DND-41 (cell line): ENCODE measurements at regions not wholly inside any gene's neighbourhood (a gene's known extent, or its start where the extent isn't known, plus 50 kb on each side); places are given as distances from the start of the nearest gene placed in this dataset.

ENCODE experiments used
- ATAC-seq: fragments of 200-7000 bp; cut with Tn5 transposase; 3 replicates; pipeline ENCODE4 v1.9.1; 2021; ENCODE audit warnings: low read depth; ENCODE audit not compliant: insufficient read depth
- DNase-seq: peaks from one replicate; pipeline ENCODE4 v3.0.0-alpha.2; 2020
- H2AFZ ChIP-seq: 2 replicates; pipeline ENCODE4 v1.6.0; 2012; ENCODE audit warnings: low read depth, low read length
- H3K27ac ChIP-seq: 2 replicates; pipeline ENCODE4 v1.5.1; 2012; ENCODE audit warnings: low read length, inconsistent platforms
- H3K27me3 ChIP-seq: fragments of 200-600 bp; sonication (generic); 2 replicates; pipeline ENCODE4 v1.6.0; 2012; ENCODE audit warnings: low read length, mild to moderate bottlenecking, inconsistent platforms; ENCODE audit not compliant: insufficient read depth, poor library complexity
- H3K36me3 ChIP-seq: 2 replicates; pipeline ENCODE4 v1.5.1; 2012; ENCODE audit warnings: low read length, inconsistent platforms; ENCODE audit not compliant: insufficient read depth
- H3K4me1 ChIP-seq: 2 replicates; pipeline ENCODE4 v1.5.1; 2012; ENCODE audit warnings: mild to moderate bottlenecking, low read length; ENCODE audit not compliant: insufficient read depth
- H3K4me2 ChIP-seq: 2 replicates; pipeline ENCODE4 v1.6.0; 2012; ENCODE audit warnings: mild to moderate bottlenecking, moderate library complexity, low read length, inconsistent platforms; ENCODE audit not compliant: insufficient read depth
- H3K4me3 ChIP-seq, 2 experiments: fragments of 200-600 bp in 1 of 2; shearing (Covaris generic) in 1 of 2; 2 replicates each; pipeline ENCODE4 v1.5.1; 2012 to 2016; ENCODE audit warnings: inconsistent platforms in 2 of 2, low read length in 2 of 2, mild to moderate bottlenecking in 2 of 2, low read depth in 1 of 2, moderate library complexity in 1 of 2
- H3K79me2 ChIP-seq: 2 replicates; pipeline ENCODE4 v1.6.0; 2012; ENCODE audit warnings: low read length, inconsistent platforms; ENCODE audit not compliant: insufficient read depth
- H3K9ac ChIP-seq: 2 replicates; pipeline ENCODE4 v1.6.0; 2012; ENCODE audit warnings: low read depth, mild to moderate bottlenecking, inconsistent platforms, low read length, moderate library complexity
- H3K9me3 ChIP-seq: 2 replicates; pipeline ENCODE4 v1.5.1; 2012; ENCODE audit warnings: low read length, moderate library complexity, mild to moderate bottlenecking, inconsistent platforms; ENCODE audit not compliant: insufficient read depth, severe bottlenecking
- H4K20me1 ChIP-seq: 2 replicates; pipeline ENCODE4 v1.6.0; 2012; ENCODE audit warnings: low read length; ENCODE audit not compliant: insufficient read depth
- EZH2 ChIP-seq: IDR thresholded peaks from 3 replicates; pipeline ENCODE4 v1.6.1; 2012; ENCODE audit warnings: borderline replicate concordance, low read depth, mild to moderate bottlenecking, moderate library complexity, low read length, inconsistent platforms; ENCODE audit not compliant: severe bottlenecking
- TF ChIP-seq, protein P1 (sequence below): IDR thresholded peaks from 2 replicates; pipeline ENCODE4 v1.5.1; 2012; ENCODE audit warnings: borderline replicate concordance, low read length, moderate library complexity, mild to moderate bottlenecking; ENCODE audit not compliant: poor library complexity, severe bottlenecking; ENCODE audit errors: extremely low read depth

DNA sequence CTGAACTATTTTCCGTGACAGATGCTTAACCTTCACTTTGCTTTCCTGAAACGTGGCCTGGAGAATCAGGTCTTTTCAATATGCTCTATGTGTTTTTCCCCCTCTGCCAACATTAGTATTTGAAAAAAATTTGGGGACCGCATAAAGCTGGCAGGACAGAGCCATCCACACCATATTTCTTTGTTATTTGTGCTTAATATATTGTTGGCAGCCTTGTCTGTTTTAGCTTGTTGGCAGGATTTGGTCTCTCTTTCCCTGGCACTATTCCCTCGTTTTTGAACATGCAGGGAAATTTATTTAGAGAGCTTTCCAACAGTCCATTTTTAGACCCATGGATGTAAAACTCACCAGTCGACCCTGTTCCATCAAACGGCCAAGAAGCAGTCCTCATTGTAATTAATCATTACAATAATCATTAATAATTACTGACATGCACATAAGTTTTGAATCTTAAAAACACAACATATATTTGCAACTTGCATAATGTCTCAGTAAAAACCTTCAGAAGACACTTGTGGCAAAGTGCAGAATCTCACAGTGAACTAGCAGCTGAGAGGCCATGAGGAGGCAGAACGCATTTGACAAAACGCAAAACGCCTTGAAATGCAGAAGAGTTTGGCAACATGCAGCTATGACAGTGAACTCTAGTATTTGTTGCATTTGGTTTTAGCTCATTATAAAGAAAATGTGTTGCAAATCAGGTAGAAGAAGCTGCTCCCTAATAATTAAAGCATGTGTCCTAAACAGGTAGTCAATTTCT is 514.2 kb downstream of the C6orf118 start:
- H3K4me2 ChIP-seq: no peak overlapping the region
- H3K4me3 ChIP-seq: no peak overlapping the region
- DNase-seq (no peak), ATAC-seq (no peak)
- no peak overlapping the region for H2AFZ ChIP-seq
- H3K27ac ChIP-seq: no peak overlapping the region
- no peaks in the 10 kb centered on the region for H3K27me3 ChIP-seq
- no peak overlapping the region for H3K9ac ChIP-seq
- no peaks in the 10 kb centered on the region for H3K4me1 ChIP-seq
- no peaks in the 10 kb centered on the region for H4K20me1 ChIP-seq
- TF ChIP-seq EZH2: no peak
- TF ChIP-seq, protein P1, sequence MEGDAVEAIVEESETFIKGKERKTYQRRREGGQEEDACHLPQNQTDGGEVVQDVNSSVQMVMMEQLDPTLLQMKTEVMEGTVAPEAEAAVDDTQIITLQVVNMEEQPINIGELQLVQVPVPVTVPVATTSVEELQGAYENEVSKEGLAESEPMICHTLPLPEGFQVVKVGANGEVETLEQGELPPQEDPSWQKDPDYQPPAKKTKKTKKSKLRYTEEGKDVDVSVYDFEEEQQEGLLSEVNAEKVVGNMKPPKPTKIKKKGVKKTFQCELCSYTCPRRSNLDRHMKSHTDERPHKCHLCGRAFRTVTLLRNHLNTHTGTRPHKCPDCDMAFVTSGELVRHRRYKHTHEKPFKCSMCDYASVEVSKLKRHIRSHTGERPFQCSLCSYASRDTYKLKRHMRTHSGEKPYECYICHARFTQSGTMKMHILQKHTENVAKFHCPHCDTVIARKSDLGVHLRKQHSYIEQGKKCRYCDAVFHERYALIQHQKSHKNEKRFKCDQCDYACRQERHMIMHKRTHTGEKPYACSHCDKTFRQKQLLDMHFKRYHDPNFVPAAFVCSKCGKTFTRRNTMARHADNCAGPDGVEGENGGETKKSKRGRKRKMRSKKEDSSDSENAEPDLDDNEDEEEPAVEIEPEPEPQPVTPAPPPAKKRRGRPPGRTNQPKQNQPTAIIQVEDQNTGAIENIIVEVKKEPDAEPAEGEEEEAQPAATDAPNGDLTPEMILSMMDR: no peak
- H3K9me3 ChIP-seq: no peaks in the 10 kb centered on the region
- H3K79me2 ChIP-seq: no peaks in the 10 kb centered on the region
- H3K36me3 ChIP-seq: no peaks in the 10 kb centered on the region

DNA sequence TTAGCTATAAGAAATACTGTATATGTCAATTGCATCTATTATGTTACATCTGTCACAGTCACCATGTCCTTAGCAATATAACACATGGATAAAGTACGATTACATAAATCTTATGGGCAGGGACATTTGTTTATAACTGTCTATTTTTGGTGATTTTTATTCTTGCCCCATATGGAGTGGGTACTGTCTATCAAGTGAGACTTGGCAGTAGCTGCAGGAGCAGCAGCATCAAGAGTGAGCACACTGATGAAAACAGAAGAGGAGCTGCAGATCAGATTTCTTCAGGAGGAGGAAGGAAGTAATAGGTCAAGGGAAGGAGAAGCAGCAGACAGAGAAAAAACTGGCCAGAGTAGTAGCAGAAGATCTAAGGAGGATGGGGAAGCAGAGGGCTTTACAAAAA is 516.7 kb downstream of the C6orf118 start:
- no peaks in the 10 kb centered on the region for H3K79me2 ChIP-seq
- DNase-seq: no peak
- no peak for ATAC-seq
- H2AFZ ChIP-seq: no peak overlapping the region
- no peaks in the 10 kb centered on the region for H3K9me3 ChIP-seq
- no peak overlapping the region for H3K4me2 ChIP-seq
- H3K27me3 ChIP-seq: no peaks in the 10 kb centered on the region
- H3K27ac ChIP-seq: no peak overlapping the region
- H3K4me1 ChIP-seq: no peaks in the 10 kb centered on the region
- H3K9ac ChIP-seq: no peak overlapping the region
- H3K36me3 ChIP-seq: no peaks in the 10 kb centered on the region
- TF ChIP-seq EZH2: no peak
- TF ChIP-seq, protein P1: no peak
- H4K20me1 ChIP-seq: no peaks in the 10 kb centered on the region
- no peak overlapping the region for H3K4me3 ChIP-seq

DNA sequence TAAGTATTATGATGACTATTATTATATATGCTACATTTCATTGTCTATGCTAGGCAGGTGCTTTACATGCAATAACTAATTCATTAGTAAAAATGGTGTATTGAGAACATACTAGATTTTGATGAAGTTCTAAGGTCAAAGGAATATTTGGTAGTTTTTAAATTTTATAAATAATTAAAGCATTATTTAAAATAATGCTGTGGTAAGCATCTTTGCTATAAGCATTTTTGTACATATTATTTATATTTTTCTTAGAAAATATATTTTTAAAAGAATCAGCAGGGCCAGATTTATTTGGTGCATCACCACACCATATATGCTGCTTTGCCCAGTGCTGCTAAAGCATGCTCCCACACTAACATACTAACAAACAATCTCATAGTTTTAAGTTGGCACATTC is 517.9 kb downstream of the C6orf118 start:
- H3K79me2 ChIP-seq: no peaks in the 10 kb centered on the region
- no peak overlapping the region for H2AFZ ChIP-seq
- H3K4me3 ChIP-seq: no peak overlapping the region
- DNase-seq: no peak
- H3K27me3 ChIP-seq: no peaks in the 10 kb centered on the region
- no peak overlapping the region for H3K9ac ChIP-seq
- no peaks in the 10 kb centered on the region for H4K20me1 ChIP-seq
- no peaks in the 10 kb centered on the region for H3K36me3 ChIP-seq
- no peaks in the 10 kb centered on the region for H3K4me1 ChIP-seq
- H3K4me2 ChIP-seq: no peak overlapping the region
- no peaks in the 10 kb centered on the region for H3K9me3 ChIP-seq
- no peak overlapping the region for H3K27ac ChIP-seq
- TF ChIP-seq, protein P1: no peak
- no peak for TF ChIP-seq EZH2
- no peak for ATAC-seq

DNA sequence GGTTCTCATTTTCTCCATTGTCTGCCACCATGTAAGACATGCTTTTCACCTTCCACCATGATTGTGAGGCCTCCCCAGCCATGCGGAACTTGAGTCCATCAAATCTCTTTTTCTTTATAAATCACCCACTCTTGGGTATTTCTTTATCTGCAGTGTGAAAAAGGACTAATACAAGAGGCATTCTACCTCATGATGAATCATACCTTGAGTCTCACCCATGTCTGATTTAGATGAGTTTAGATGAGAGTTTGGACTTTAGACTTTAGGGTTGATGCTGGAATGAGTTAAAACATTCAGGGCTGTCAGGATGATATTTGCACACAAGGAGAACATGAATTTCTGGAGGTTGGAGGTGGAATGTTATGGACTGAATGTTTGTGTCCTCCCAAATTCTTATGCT is 545.6 kb downstream of the C6orf118 start:
- TF ChIP-seq EZH2: no peak
- no peak overlapping the region for H3K4me2 ChIP-seq
- H3K9me3 ChIP-seq: no peaks in the 10 kb centered on the region
- H3K36me3 ChIP-seq: no peaks in the 10 kb centered on the region
- H3K4me1 ChIP-seq: no peaks in the 10 kb centered on the region
- no peak overlapping the region for H3K27ac ChIP-seq
- no peaks in the 10 kb centered on the region for H3K27me3 ChIP-seq
- H3K79me2 ChIP-seq: no peaks in the 10 kb centered on the region
- no peak overlapping the region for H3K9ac ChIP-seq
- H2AFZ ChIP-seq: no peak overlapping the region
- no peak overlapping the region for H3K4me3 ChIP-seq
- DNase-seq: no peak
- no peaks in the 10 kb centered on the region for H4K20me1 ChIP-seq
- ATAC-seq: no peak
